NCI-H2196 (cell line): ENCODE measurements at regions not wholly inside any gene's neighbourhood (a gene's known extent, or its start where the extent isn't known, plus 50 kb on each side); places are given as distances from the start of the nearest gene placed in this dataset.
"Not testable (repeated sequence)": the region's sequence is repeated elsewhere in the genome, so short reads cannot be mapped to it uniquely, and the experiment has no call there.

Source experiments
- DNase-seq: peaks from one replicate; lab custom pipeline; 2025; ENCODE audit not compliant: unreplicated experiment; lab: John Stamatoyannopoulos, UW

DNA sequence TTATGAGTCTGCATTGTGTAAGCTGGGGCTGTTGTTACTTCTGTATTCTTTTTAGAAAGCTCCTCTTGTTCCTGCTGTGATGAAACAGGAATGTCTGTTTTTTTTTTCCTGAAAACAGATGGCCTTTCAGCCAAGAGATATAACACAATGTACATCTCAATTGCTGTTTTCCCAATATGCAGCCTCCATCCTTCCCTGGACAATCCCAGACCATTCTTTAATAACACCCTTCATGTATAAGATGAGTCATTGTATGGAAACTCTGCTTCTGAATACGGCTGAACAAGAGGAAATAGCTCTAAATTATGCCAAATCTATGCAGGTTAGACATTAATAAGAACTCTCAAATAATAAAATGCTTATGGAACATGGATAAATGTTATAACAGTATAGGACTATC lies 60.2 kb upstream of the LRRC4C start:
- DNase-seq: no peak

DNA sequence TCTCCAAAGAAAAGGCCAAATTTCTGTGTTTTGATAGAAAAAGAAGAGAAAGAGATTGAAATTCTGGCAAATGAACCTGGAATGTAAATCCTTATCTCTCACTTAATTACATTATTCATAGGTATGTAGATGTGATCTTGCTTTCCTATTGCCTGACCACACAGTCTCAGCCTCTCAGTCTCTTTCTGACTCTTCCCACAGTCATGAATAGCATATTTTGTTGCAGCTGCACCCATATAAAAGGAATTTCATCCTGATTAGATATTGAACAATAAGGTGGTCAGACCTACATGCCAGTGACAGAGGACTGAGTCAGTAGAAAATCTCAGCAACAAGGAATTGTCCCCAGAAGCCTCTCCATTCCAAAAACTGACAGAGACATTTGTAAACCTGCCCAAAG lies 62.9 kb upstream of the LRRC4C start:
- no peak for DNase-seq

DNA sequence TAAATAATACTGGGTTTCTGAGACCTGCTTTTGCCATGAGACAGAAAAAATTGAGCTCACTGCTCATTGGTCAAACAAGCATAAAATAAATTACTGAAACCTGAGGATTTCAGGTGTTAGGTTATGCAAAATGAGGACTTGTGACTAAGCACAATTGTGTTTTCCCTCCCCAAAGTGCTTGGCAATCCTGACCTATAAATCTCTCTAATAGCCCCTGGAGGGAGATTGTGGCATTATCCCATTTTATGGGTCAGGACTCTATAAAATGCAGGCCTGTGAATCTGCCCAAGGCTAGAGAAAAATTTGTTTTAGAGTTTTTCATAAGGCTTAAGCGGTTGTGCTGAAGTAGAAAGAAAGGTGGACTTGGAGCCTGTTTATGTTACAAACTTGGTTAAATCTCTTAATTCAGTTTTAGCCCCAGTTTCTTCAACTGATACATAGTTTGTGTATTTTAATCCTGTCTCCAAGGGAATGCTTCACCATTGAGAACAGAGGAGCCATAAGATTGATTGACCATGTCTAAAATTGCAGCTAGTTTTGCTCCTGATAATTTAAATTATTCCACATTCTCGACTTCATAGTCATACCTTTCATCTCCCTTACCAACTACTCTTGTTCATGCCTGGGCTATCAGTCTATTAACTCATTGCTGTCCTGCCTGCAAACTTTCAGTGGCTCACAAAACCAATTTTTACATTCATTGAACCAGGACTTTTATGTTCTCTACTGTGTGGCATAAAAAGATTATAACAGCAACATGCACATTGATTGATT lies 63.6 kb upstream of the LRRC4C start:
- no peak for DNase-seq

DNA sequence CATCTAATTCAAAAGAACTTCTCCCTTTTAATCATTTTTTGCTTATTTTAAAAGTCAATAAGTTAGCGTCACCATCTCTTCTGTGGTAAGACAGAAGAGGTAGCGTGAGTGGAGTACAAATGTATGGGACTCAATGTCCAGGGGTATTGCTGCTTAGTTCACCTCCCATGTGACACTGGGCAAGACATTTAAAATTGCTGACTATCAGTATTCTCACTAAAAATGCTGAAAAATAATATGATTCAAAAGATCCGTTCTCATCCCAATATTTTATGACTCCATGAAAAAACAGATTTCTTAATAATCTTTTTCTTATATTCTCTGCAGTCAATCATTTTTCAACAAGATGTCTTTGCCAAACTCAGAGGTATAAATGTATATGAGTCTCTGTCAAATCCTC lies 68.1 kb upstream of the LRRC4C start:
- DNase-seq: no peak

DNA sequence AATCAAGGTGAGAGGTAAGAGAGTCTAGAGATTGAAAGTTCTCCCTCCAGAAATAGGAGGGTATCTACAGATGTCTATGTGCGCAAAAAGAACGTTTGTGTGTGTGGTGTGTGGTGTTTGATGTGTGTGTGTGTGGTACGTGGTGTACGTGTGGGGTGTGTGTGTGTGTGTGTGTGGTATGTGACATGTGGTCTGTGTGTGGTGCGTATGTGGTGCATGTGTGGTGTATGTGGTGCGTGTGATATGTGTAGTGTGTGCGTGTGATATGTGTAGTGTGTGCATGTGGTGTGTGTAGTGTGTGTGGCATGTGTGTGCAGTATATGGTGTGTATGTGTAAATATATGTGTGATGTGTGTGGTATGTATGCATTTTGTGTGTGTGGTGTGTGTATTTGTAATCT lies 73.0 kb upstream of the LRRC4C start:
- no peak for DNase-seq

DNA sequence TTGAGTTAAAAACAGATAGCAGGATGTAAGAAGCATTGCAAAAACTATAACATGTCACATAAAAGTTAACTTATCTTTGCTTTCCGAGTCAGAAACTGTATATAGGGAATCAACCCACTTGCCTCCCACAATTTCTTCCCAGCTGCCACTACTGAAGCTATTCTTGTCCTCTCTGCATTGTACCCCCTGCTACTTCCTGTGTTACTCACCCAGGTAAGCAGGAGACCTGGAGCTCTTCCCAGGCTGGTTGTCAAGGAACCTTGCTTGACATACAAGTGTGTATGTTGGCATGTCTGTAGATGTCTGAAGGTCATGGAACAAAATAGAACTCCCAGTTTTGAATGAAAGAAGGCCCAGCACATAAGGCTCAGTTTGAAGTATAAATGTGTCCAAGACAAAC lies 74.3 kb upstream of the LRRC4C start:
- no peak for DNase-seq

DNA sequence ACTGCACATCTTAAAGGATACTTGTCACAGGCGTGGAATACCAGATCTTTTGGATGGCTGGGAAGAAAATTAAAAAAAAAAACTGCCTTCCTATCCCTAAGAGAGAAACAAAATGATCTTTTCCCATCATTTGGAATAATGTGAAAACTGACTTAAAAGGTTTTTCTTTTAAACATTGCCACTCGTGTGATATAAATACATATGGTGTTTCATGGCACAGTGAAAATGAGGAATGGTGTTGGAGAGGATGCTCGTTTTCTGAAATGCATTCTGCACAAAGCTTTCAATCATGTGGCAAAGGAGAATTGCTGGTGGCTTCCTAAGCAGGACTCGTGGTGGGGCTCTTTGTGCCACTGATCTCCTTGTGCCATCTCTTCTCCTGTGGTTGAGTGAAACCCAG lies 74.9 kb upstream of the LRRC4C start:
- no peak for DNase-seq

DNA sequence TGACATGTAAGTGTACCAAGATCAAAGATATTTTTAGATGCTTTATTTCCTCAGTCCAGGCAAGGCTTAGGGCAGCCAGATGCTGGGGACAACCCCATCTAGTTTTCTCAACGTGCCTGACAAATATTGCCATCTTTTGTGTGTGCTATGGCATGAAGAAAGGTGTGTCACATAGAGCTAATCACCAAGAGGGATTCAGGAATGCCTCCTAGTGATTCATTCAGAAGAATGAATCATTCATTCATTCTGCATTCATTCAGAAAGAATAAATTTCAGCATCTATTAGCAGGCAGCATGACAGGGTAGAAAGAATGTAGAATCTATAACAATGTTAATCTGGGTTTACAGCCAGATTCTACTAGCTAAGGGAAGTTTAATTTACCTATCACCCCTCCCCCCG lies 75.4 kb upstream of the LRRC4C start:
- DNase-seq: no peak

DNA sequence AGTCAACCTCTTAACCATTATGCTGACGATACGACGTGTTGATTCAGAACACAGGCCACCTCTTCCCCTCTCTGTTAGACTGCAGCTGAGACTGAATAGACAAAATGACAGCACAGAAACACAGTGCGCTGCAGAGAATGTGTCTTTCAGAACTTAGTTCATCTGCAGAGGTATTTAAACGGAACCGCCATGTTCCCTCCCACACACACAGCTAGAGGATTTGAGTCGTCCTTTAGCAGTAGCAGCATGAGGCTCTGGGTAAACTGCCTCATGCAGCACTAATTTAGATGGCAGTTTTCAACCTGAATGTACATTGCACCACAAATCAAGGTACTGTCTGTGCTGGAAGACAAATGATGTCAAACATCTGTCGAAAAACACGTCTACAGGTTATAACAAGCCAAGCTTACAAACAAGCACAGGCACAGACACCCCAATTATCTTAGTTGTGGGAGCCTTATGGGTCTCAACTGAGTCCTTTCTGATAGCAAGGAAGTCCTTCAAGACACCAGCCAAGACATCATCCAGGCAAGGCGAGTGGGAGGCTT lies 76.6 kb upstream of the LRRC4C start:
- no peak for DNase-seq

DNA sequence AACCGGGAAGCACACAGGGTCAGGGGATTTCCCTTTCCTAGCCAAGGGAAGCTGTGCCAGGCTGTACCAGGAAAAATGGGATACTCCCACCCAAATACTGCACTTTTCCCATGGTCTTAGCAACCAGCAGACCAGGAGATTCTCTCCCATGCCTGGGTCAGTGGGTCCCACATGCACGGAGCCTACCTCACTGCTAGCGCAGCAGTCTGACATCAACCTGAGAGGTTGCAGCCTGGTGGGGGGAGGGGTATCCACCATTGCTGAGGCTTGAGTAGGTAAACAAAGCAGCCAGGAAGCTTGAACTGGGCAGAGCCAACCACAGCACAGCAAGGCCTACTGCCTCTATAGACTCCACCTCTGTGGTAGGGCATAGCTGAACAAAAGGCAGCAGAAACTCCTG lies 85.5 kb upstream of the LRRC4C start:
- not testable (repeated sequence) for DNase-seq

DNA sequence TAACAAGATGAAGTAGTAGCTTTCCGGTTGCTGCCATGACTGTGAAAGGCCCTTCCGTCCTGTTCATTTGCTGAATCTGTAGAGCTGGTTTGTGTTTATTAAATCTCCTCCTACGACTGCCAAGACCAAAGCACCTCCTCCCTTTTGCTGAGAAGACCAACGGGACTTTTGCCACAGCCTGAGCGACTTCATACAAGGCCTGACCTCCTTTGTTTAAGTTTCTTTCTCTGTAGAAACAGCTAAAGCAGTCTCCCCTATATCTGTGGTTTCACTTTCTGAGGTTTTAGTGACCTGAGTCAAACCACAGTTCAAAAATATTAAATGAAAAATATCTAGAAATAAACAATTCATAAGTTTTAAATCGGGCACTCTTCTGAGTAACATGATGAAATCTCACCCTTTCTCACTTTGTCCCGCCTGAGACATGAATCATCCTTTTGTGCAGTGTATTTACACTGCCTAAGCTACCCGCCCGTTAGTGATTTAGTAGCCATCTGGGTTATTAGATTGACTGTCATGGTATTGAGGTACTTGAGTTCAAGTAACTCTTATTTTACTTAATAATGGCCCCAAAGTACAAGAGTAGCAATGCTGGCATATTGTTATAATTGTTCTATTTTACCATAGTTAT lies 119.1 kb upstream of the LRRC4C start:
- no peak for DNase-seq

DNA sequence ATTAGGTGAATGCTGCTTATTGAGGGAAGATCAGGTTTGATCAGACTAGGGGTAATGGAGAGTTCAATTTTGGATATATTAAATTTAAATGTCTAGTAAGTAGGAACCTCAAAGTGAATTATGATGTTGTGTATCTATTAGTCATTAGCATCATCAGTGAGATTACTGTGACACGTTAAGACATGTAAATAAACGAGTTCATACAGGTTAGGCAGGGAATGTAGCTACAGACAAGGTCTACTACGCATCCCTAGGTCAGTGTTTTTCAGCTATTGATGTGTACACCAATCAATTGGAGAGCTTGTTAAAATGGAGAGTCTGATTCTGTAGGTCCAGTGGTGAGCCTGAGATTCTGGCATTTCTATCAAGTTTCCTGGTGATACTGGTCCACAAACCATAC lies 120.1 kb upstream of the LRRC4C start:
- DNase-seq: no peak

DNA sequence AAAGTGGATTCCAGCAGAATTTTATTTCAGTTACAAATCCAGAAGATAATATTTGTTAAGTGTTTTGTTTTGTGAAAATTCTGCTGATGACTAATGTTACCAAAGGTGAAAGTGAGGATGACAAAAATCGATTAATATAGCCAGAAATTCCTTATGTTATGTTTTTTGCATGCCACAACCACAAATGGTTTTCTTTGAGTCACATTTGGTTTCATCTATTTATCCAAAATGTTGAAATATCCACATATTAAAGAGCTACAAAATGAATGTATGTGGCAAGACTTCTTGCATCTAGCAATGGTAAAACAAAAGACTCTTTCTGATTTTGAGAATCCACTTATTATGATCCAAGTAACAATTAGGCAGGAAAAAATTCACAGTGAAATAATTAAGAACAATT lies 150.1 kb upstream of the LRRC4C start:
- DNase-seq: no peak

DNA sequence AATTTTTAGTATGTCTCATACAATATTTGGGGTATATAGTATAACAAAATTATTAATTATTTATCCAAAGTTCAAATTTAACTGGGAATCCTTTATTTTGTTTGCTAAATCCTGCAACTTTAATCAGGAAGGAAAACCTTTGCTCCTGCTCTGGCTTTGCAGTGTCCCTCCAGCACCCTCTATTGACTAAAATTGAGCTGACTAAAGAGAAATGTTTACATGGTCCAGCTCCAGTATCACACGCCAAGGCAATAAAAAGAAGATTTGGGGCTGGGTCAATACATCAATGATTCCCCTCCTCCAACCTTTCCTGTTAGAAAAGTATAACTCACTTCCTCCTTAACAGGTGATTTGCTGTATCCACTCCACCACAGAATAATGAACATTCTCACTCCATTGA lies 153.0 kb upstream of the LRRC4C start:
- DNase-seq: no peak

DNA sequence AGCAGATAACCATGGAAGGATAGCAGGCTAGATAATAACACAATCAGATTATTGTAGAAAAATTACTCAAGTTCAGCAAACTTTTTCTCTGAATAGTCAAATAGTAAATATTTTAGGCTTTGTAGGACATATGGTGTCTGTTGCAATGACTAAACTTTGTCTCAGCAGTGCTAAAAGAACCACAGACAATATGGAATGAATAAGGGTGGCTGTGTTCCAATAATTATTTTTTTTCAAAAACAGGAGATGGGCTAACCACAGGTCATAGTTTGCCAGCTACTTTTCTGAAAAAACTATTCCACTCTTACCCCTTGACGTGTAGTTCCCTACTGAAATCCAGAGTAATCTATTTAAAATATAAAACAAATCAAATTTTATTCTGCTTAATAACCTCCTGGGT lies 153.9 kb upstream of the LRRC4C start:
- DNase-seq: no peak

DNA sequence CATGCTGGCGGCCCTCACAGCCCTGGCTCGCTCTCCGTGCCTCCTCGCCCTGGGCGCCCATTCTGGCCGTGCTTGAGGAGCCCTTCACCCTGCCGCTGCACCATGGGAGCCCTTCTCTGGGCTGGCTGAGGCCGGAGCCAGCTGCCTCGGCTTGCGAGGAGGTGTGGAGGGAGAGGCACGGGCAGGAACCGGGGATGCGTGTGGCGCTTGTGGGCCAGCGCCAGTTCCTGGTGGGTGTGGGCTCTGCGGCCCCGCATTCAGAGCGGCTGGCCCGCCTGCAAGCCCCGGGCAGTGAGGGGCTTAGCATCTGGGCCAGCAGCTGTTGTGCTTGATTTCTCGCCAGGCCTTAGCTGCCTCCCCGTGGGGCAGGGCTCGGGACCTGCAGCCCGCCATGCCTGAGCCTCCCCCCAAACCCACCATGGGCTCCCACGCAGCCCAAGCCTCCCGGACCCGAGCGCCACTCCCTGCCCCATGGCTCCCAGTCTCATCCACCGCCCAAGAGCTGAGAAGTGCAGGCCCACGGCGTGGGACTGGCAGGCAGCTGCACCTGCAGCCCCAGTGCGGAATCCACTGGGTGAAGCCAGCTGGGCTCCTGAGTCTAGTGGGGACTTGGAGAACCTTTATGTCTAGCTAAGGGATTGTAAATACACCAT lies 163.4 kb upstream of the LRRC4C start:
- DNase-seq: no peak

DNA sequence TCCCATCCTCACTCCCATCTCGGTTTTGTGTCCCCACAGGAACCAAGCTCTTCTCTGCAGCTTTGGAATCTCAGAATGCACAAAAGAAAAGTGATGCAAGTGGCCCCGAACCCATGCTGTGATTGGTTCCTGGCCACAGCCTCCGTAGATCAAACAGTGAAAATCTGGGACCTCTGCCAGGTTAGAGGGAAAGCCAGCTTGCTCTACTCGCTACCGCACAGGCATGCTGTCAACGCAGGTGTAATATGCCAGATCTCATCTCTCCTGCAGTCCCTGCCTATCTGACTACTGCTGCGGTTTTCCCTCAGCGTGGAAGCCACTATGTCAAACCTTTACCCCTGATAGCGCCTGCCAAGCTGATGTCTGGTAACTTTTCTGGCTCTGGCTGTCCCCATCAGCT lies 200.5 kb upstream of the LRRC4C start:
- peak; percentile 15 for DNase-seq

DNA sequence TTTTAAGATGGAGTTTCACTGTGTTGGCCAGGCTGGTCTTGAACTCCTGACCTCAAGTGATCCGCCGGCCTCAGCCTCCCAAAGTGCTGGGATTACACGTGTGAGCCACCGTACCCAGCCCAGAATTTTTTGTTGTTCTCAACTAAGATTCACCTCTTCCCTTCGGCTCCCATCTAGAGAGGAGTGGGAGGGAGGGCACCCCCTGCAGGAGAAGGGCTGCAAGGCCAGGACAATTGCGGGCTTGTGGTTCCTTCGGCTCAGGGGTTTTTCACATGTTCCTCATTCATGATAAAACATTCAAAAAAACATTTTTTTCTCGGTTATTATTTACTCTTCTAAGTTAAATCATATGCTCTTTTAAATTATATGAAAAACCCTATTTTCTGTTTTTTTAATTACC lies 201.1 kb upstream of the LRRC4C start:
- DNase-seq: no peak

DNA sequence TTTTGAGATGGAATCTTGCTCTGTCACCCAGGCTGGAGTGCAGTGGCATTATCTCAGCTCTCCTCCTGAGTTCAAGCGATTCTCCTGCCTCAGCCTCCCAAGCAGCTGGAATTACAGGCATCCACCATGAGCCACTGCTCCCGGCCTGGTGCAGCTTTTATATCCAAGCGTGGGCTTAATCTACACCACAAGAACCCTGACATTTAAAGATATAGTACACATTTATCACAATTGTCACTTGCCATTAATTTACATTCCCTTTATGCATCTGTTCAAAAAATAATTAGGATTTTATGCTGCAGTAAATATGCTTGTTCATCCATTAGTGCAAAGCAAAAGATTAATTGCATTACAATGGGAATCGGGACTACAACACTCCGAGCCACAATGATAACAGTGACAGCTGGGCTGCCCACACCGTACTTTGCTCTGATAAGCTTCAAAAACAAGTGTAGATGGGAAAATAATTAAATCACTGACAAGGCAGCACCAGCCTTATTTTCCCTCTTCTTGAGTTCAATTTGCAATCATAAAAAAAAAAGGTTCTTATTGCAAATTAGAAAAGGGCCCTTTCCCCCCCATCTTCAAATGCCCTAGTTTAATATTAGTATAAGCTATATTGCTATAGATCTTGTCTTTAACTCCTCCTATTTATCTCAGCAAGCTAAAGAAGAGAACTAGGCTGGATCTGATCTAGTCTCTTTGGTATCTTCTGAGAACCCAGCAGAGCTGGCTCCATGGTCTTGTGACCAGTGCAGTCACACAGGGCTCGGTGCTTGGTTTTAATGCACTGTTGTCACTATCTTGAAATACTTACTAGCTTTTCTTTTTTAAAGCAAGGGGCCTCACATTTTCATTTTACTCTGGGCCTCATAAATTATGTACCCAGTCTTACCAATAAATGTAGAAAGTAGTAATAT lies 206.2 kb upstream of the LRRC4C start:
- no peak for DNase-seq

DNA sequence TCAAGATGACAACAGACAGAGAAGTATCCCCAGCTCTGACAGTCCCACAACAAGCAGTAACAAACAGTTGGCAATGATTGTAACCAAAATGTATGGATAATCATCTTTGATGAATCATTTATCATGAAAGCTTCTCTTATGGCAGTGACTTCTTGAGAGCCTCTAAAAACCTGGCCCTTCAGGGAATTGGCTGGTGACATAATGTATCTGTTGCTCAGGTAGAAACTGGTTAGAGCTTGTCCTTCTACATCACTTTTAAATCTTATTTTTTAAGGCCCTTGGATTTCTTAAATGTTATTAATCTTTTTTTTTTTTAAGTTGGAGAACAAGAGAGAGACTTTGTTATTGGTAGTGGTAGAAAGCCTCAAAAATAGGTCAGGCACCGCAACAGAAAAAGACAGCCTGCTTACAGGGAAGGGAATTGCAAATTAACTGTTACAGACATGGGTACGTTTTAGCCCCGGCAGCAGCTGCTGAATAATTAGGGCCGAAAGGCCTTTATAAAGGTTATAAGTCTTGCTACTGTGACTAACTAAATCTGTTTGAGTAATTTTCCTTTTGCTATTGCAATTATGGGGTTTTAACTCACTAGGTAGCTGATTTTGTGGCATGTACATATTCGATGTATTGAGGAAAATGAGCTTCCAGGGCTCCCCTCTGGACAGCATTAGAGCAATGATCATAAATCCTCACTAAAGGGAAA lies 207.7 kb upstream of the LRRC4C start:
- no peak for DNase-seq

DNA sequence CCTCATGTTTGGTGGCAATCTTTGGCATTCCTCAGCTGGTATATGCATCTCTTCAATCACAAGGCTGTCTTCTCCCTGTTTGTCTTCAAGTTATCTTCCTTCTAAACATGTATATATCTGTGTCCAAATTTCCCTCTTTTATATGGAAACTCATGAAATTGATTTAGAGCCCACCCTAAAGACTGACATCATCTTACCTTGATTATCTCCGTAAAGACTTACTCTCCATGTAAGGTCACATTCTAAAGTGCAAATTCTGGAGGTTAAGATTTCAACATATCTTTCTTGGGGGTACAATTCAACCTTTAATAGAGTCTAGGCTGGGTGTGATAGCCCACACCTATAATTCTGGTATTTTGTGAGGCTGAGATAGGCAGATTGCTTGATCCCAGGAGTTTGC lies 215.8 kb upstream of the LRRC4C start:
- no peak for DNase-seq
